CD14-positive monocyte (primary cell): ENCODE measurements at regions not wholly inside any gene's neighbourhood (a gene's known extent, or its start where the extent isn't known, plus 50 kb on each side); places are given as distances from the start of the nearest gene placed in this dataset.

Experiments
- DNase-seq, 3 donors: peaks; one replicate each; pipeline ENCODE4 v3.0.0-alpha.2; 2011 to 2022
- H2AFZ ChIP-seq: 2 replicates; pipeline ENCODE4 v1.6.0; 2012; ENCODE audit warnings: mild to moderate bottlenecking, low read depth, low read length, inconsistent platforms; ENCODE audit not compliant: insufficient read depth, poor library complexity, severe bottlenecking
- H3K27ac ChIP-seq, 2 donors: 1 replicate in 1 of 2; 2 replicates in 1 of 2; pipeline ENCODE4 v1.5.1; 2012 to 2013; ENCODE audit warnings: low read length in 2 of 2, control low read depth in 1 of 2, inconsistent platforms in 1 of 2, low read depth in 1 of 2, mild to moderate bottlenecking in 1 of 2
- H3K27me3 ChIP-seq, 2 donors: one replicate each; pipeline versions ENCODE4 v1.6.0 to v1.6.1; 2011 to 2013; ENCODE audit warnings: low read length in 2 of 2; ENCODE audit not compliant: control insufficient read depth in 2 of 2, insufficient read depth in 2 of 2
- H3K36me3 ChIP-seq, 2 donors: replicated peaks in 1 of 2; 1 replicate in 1 of 2; 2 replicates in 1 of 2; pipeline versions ENCODE4 v1.5.1 to v1.6.1; 2012 to 2013; ENCODE audit warnings: low read length in 2 of 2, control low read depth in 1 of 2, inconsistent platforms in 1 of 2, mild to moderate bottlenecking in 1 of 2; ENCODE audit not compliant: insufficient read depth in 2 of 2, control insufficient read depth in 1 of 2
- H3K4me1 ChIP-seq, 2 donors: 1 replicate in 1 of 2; 2 replicates in 1 of 2; pipeline versions ENCODE4 v1.5.1 to v1.6.1; 2012 to 2013; ENCODE audit warnings: low read length in 2 of 2, control low read depth in 1 of 2, inconsistent platforms in 1 of 2, mild to moderate bottlenecking in 1 of 2, moderate library complexity in 1 of 2; ENCODE audit not compliant: insufficient read depth in 2 of 2, control insufficient read depth in 1 of 2
- H3K4me2 ChIP-seq: replicated peaks from 2 replicates; pipeline ENCODE3; 2012; ENCODE audit warnings: low read length, moderate library complexity, mild to moderate bottlenecking; ENCODE audit not compliant: poor library complexity, severe bottlenecking; ENCODE audit errors: extremely low read depth
- H3K4me3 ChIP-seq, 3 experiments: fragments of 200-600 bp in 1 of 3; sonication (generic) in 1 of 3; replicated peaks in 1 of 3; 1 replicate in 2 of 3; 2 replicates in 1 of 3; pipeline ENCODE4 v1.5.1; 2011 to 2013; ENCODE audit warnings: low read length in 3 of 3, mild to moderate bottlenecking in 3 of 3, control low read depth in 2 of 3, low read depth in 2 of 3, inconsistent platforms in 1 of 3, moderate library complexity in 1 of 3
- H3K79me2 ChIP-seq: 2 replicates; pipeline ENCODE4 v1.6.0; 2012; ENCODE audit warnings: mild to moderate bottlenecking, control low read depth, inconsistent platforms, low read length, moderate library complexity; ENCODE audit not compliant: insufficient read depth
- H3K9ac ChIP-seq: 2 replicates; pipeline ENCODE4 v1.6.0; 2017; ENCODE audit warnings: low read length, mild to moderate bottlenecking; ENCODE audit not compliant: insufficient read depth, poor library complexity, severe bottlenecking
- H3K9me3 ChIP-seq, 2 donors: replicated peaks in 1 of 2; 1 replicate in 1 of 2; 2 replicates in 1 of 2; pipeline versions ENCODE4 v1.5.1 to v1.6.1; 2012 to 2013; ENCODE audit warnings: low read length in 2 of 2, control low read depth in 1 of 2; ENCODE audit not compliant: control insufficient read depth in 1 of 2, insufficient read depth in 1 of 2
- H4K20me1 ChIP-seq: 2 replicates; pipeline ENCODE4 v1.6.0; 2012; ENCODE audit warnings: mild to moderate bottlenecking, low read length, control low read depth, moderate library complexity; ENCODE audit not compliant: insufficient read depth
- H3K27ac Mint-ChIP-seq, 7 donors: one replicate each; pipeline ENCODE4 v1.8.0; 2020; ENCODE audit warnings: mild to moderate bottlenecking in 7 of 7, mixed read lengths in 7 of 7, moderate library complexity in 6 of 7, inconsistent platforms in 2 of 7
- H3K27me3 Mint-ChIP-seq, 3 donors: one replicate each; pipeline ENCODE4 v1.8.0; 2021 to 2022; ENCODE audit warnings: low read depth in 3 of 3, mild to moderate bottlenecking in 3 of 3, mixed read lengths in 3 of 3, moderate library complexity in 3 of 3, inconsistent platforms in 1 of 3
- H3K36me3 Mint-ChIP-seq, 2 donors: one replicate each; pipeline ENCODE4 v1.8.0; 2020; ENCODE audit warnings: mixed read lengths in 2 of 2, inconsistent platforms in 1 of 2, mild to moderate bottlenecking in 1 of 2
- H3K4me1 Mint-ChIP-seq: one replicate; pipeline ENCODE4 v1.8.0; 2020; ENCODE audit warnings: mild to moderate bottlenecking, mixed read lengths
- H3K4me3 Mint-ChIP-seq, 2 donors: one replicate each; pipeline ENCODE4 v1.8.0; 2020; ENCODE audit warnings: mild to moderate bottlenecking in 2 of 2, mixed read lengths in 2 of 2, moderate library complexity in 1 of 2
- H3K9me3 Mint-ChIP-seq, 7 donors: one replicate each; pipeline ENCODE4 v1.8.0; 2020 to 2022; ENCODE audit warnings: mixed read lengths in 7 of 7, mild to moderate bottlenecking in 6 of 7, moderate library complexity in 6 of 7, inconsistent platforms in 2 of 7
- CTCF ChIP-seq: fragments of 200-600 bp; IDR thresholded peaks from one replicate; pipeline ENCODE4 v1.8.0; 2022; ENCODE audit warnings: antibody characterized with exemption, mild to moderate bottlenecking
- WGBS: methylation state at CpG from one replicate; pipeline ENCODE4 v1.1.5; 2013; ENCODE audit warnings: missing lambda C conversion rate; ENCODE audit not compliant: insufficient coverage; 5-methylcytosine and 5-hydroxymethylcytosine counted together
- intact Hi-C, 2 donors: fragments of 100-400 bp; cut with micrococcal nuclease; formaldehyde crosslinking; loops; one replicate each; pipeline versions ENCODE4 v1.15.0 to v1.15.1; 2023

GRCh38 chr5:3958389-3958788, 362.8 kb downstream of the IRX1 start:
- H3K27ac ChIP-seq: no peak overlapping the region
- no peak overlapping the region for H3K27ac Mint-ChIP-seq
- H3K4me3 Mint-ChIP-seq: no peak overlapping the region

GRCh38 chr5:3962113-3962512, 366.5 kb downstream of the IRX1 start:
- H3K27me3 Mint-ChIP-seq: peaks cover 1 to 5% (median 1%) of the 10 kb centered on the region in 3 donors
- intact Hi-C loops: no loop called here
- no peaks in the 10 kb centered on the region for H3K4me1 Mint-ChIP-seq
- Histone ChIP-seq H3K4me3 (no peak overlapping the region), H3K36me3 (no peaks in the 10 kb centered on the region), H3K9ac (no peak overlapping the region), H3K79me2 (no peaks in the 10 kb centered on the region), H3K4me1 (no peaks in the 10 kb centered on the region), H3K27me3 (no peaks in the 10 kb centered on the region), H3K9me3 (peaks cover 16 to 49% of the 10 kb centered on the region in 2 donors), H3K27ac (no peak overlapping the region), H2AFZ (no peak overlapping the region), H4K20me1 (no peaks in the 10 kb centered on the region), H3K4me2 (no peak overlapping the region)
- no peak for DNase-seq
- peaks cover 12 to 39% (median 25%) of the 10 kb centered on the region in 7 donors for H3K9me3 Mint-ChIP-seq
- TF ChIP-seq CTCF: no peak
- H3K27ac Mint-ChIP-seq: no peak overlapping the region
- H3K4me3 Mint-ChIP-seq: no peak overlapping the region
- 92% methylated on average over 13 of the region's 19 CpGs for WGBS
- no peaks in the 10 kb centered on the region for H3K36me3 Mint-ChIP-seq

More at GRCh38 chr5:3958389-3958788, 362.8 kb downstream of the IRX1 start:
- Histone ChIP-seq H3K36me3 (no peaks in the 10 kb centered on the region), H3K79me2 (no peaks in the 10 kb centered on the region), H3K4me1 (no peaks in the 10 kb centered on the region), H3K4me3 (no peak overlapping the region), H3K27me3 (no peaks in the 10 kb centered on the region), H2AFZ (no peak overlapping the region), H3K9me3 (peaks cover 15 to 39% of the 10 kb centered on the region in 2 donors), H3K4me2 (no peak overlapping the region), H4K20me1 (no peaks in the 10 kb centered on the region), H3K9ac (no peak overlapping the region)
- no peak for DNase-seq
- 100% methylated on average over 4 of the region's 6 CpGs for WGBS
- Mint-ChIP-seq H3K36me3 (no peaks in the 10 kb centered on the region), H3K4me1 (no peaks in the 10 kb centered on the region), H3K9me3 (peaks cover 9 to 35% (median 21%) of the 10 kb centered on the region in 7 donors), H3K27me3 (peaks cover 1 to 5% (median 1%) of the 10 kb centered on the region in 3 donors)
- TF ChIP-seq CTCF: no peak
- intact Hi-C loops: no loop called here
